ENCODE measurements at regions not wholly inside any gene's neighbourhood (a gene's known extent, or its start where the extent isn't known, plus 50 kb on each side); places are given as distances from the start of the nearest gene placed in this dataset.

GRCh38 chr17:70920416-70920815, 751.1 kb downstream of the KCNJ2 start:
- TF ChIP-seq, protein P1, sequence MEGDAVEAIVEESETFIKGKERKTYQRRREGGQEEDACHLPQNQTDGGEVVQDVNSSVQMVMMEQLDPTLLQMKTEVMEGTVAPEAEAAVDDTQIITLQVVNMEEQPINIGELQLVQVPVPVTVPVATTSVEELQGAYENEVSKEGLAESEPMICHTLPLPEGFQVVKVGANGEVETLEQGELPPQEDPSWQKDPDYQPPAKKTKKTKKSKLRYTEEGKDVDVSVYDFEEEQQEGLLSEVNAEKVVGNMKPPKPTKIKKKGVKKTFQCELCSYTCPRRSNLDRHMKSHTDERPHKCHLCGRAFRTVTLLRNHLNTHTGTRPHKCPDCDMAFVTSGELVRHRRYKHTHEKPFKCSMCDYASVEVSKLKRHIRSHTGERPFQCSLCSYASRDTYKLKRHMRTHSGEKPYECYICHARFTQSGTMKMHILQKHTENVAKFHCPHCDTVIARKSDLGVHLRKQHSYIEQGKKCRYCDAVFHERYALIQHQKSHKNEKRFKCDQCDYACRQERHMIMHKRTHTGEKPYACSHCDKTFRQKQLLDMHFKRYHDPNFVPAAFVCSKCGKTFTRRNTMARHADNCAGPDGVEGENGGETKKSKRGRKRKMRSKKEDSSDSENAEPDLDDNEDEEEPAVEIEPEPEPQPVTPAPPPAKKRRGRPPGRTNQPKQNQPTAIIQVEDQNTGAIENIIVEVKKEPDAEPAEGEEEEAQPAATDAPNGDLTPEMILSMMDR (conservative IDR thresholded peaks at IDR 0.05; ENCODE audit: low read depth, low read length): no peak
- TF ChIP-seq EZH2 (IDR thresholded peaks at IDR 0.05; ENCODE audit: borderline replicate concordance, low read depth, low read length, poor library complexity, severe bottlenecking): no peak
